ENCODE measurements at regions not wholly inside any gene's neighbourhood (a gene's known extent, or its start where the extent isn't known, plus 50 kb on each side); places are given as distances from the start of the nearest gene placed in this dataset.
A peak's percentile ranks its signal among the peaks of the same experiment; 100 is the strongest.

DNA sequence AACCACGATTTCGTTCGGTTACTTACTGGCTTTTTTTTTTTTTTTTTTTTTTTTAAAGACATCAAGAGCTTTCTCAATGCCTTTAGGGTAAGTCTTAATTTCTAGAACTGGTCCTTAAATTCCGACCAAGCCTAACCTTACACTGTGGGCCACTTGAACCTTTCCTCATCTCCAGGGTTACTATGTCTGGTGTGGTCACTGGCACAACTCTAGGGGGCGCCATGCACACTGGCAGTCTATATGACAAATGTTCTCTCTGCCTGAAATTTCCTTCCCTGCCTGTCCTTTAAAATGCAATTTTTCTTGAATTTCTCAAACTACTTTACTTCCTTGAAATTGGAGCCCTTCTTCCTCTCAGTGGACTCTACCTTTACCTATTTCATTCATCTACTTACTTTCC is 227.4 kb downstream of the KLF5 start:
- ATAC-seq (no peak), DNase-seq (no peak)
- 87% methylated on average over 5 of the region's 5 CpGs for WGBS
- H3K9me3 ChIP-seq (ENCODE audit: control insufficient read depth, low read length) = no peaks in the 10 kb centered on the region
- no peak overlapping the region for H3K27ac ChIP-seq (ENCODE audit: low read length)
- intact Hi-C loops (cut with DNase I) = no loop called here
- no peaks in the 10 kb centered on the region for H3K27me3 ChIP-seq (ENCODE audit: control insufficient read depth, insufficient read depth)
- H3K4me3 ChIP-seq (ENCODE audit: low read length) = no peak overlapping the region
- no peaks in the 10 kb centered on the region for H3K4me1 ChIP-seq (ENCODE audit: control insufficient read depth, insufficient read depth, low read length)

DNA sequence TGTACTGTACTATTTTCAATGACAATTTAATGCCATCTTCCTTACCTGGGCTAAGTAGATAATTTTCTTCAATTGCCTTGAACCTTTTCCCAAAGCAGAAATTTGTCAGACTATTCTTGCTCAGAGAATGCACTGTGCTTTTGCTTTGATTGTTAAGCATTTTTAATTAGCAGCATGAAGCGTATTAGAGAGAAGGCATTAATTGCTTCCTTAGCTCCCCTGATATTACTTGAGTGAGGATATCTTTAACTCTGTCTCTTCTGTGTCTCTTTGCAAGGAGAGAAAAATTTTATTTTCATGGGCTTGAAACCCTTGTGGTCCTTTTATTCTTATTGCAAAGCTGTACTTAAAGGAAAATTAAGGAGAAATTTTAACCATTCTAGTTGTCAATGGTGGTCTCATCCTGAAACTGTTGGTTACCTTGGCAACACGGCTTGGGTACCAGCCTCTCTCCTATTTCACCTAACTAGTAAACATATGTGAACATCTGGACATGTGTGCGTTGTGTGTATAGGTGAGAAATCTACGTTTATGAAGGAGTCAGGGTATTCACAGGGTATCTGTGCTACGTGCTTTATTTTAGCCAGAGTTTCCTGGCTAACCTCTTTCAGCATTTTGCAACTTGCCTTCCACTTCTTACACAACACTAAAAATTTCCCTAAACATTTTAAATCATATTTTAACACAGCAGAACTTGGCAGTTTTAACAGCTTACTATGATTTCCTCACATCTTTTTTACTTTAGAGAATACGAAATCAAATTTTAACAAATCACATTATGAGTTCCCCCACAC is 225.5 kb downstream of the KLF5 start:
- Histone ChIP-seq H3K9me3 (ENCODE audit: control insufficient read depth, low read length) (no peaks in the 10 kb centered on the region), H3K4me3 (ENCODE audit: low read length) (no peak overlapping the region), H3K4me1 (ENCODE audit: control insufficient read depth, insufficient read depth, low read length) (no peaks in the 10 kb centered on the region), H3K27me3 (ENCODE audit: control insufficient read depth, insufficient read depth) (no peaks in the 10 kb centered on the region), H3K27ac (ENCODE audit: low read length) (no peak overlapping the region)
- 76% methylated on average over 6 of the region's 6 CpGs for WGBS
- intact Hi-C loops (cut with DNase I) = no loop called here
- DNase-seq = no peak
- no peak for ATAC-seq

- H3K4me1 ChIP-seq (ENCODE audit: control insufficient read depth, insufficient read depth, low read length) = no peaks in the 10 kb centered on the region
- no peak overlapping the region for H3K4me3 ChIP-seq (ENCODE audit: low read length)
- DNase-seq = no peak
- no peak for ATAC-seq
- WGBS = 70% methylated on average over 6 of the region's 6 CpGs
- H3K27me3 ChIP-seq (ENCODE audit: control insufficient read depth, insufficient read depth) = no peaks in the 10 kb centered on the region
- no peak overlapping the region for H3K27ac ChIP-seq (ENCODE audit: low read length)
- H3K9me3 ChIP-seq (ENCODE audit: control insufficient read depth, low read length) = no peaks in the 10 kb centered on the region
- intact Hi-C loops (cut with DNase I) = no loop called here
Measured at GRCh38 chr13:73283636-73284035, 224.8 kb downstream of the KLF5 start.

DNA sequence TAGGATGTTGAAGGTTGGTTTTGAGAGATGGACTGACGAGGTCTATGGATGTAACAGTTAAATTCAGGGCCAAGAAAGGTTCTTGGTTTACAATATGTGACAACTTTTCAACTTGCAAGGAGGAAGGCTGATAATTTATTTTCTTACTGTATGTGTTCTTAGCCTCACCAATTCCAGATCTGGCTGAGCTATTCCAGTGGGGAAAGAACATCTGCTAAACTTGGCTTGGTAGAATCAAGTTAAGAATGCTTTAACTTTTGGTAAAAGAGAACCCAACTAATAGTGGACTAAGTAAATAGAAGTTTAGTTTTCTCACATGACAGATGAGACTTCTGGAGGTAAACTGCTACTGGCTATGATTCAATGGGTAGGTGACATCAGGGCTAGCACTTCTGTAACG is 222.9 kb downstream of the KLF5 start:
- Histone ChIP-seq H3K27ac (ENCODE audit: low read length) (no peak overlapping the region), H3K4me3 (ENCODE audit: low read length) (no peak overlapping the region), H3K4me1 (ENCODE audit: control insufficient read depth, insufficient read depth, low read length) (no peaks in the 10 kb centered on the region), H3K27me3 (ENCODE audit: control insufficient read depth, insufficient read depth) (no peaks in the 10 kb centered on the region), H3K9me3 (ENCODE audit: control insufficient read depth, low read length) (no peaks in the 10 kb centered on the region)
- WGBS = 71% methylated on average over 2 of the region's 2 CpGs
- ATAC-seq (no peak), DNase-seq (no peak)
- intact Hi-C loops (cut with DNase I) = no loop called here

GRCh38 chr13:73278186-73278585 is 219.4 kb downstream of the KLF5 start:
- 95% methylated on average over 1 of the region's 1 CpG for WGBS
- intact Hi-C loops (cut with DNase I) = no loop called here

GRCh38 chr13:73275163-73275562 is 216.4 kb downstream of the KLF5 start:
- no peak for DNase-seq
- 89% methylated on average over 3 of the region's 3 CpGs for WGBS
- intact Hi-C loops (cut with DNase I) = no loop called here
- no peak overlapping the region for H3K27ac ChIP-seq (ENCODE audit: low read length)
- ATAC-seq = no peak
- H3K9me3 ChIP-seq (ENCODE audit: control insufficient read depth, low read length) = no peaks in the 10 kb centered on the region
- H3K4me1 ChIP-seq (ENCODE audit: control insufficient read depth, insufficient read depth, low read length) = no peaks in the 10 kb centered on the region
- H3K27me3 ChIP-seq (ENCODE audit: control insufficient read depth, insufficient read depth) = no peaks in the 10 kb centered on the region
- no peak overlapping the region for H3K4me3 ChIP-seq (ENCODE audit: low read length)

More at GRCh38 chr13:73278186-73278585, 219.4 kb downstream of the KLF5 start:
- H3K27ac ChIP-seq (ENCODE audit: low read length) = no peak overlapping the region
- DNase-seq = no peak
- H3K4me1 ChIP-seq (ENCODE audit: control insufficient read depth, insufficient read depth, low read length) = no peaks in the 10 kb centered on the region
- H3K4me3 ChIP-seq (ENCODE audit: low read length) = no peak overlapping the region
- H3K9me3 ChIP-seq (ENCODE audit: control insufficient read depth, low read length) = no peaks in the 10 kb centered on the region
- no peak for ATAC-seq
- no peaks in the 10 kb centered on the region for H3K27me3 ChIP-seq (ENCODE audit: control insufficient read depth, insufficient read depth)

GRCh38 chr13:73274147-73274546 is 215.3 kb downstream of the KLF5 start:
- Histone ChIP-seq H3K4me3 (ENCODE audit: low read length) (no peak overlapping the region), H3K27ac (ENCODE audit: low read length) (no peak overlapping the region), H3K4me1 (ENCODE audit: control insufficient read depth, insufficient read depth, low read length) (no peaks in the 10 kb centered on the region), H3K9me3 (ENCODE audit: control insufficient read depth, low read length) (no peaks in the 10 kb centered on the region), H3K27me3 (ENCODE audit: control insufficient read depth, insufficient read depth) (no peaks in the 10 kb centered on the region)
- ATAC-seq (no peak), DNase-seq (no peak)
- WGBS = 38% methylated on average over 2 of the region's 2 CpGs
- intact Hi-C loops (cut with DNase I) = no loop called here

GRCh38 chr13:73273745-73274144 is 214.9 kb downstream of the KLF5 start:
- 57% methylated on average over 5 of the region's 5 CpGs for WGBS
- Histone ChIP-seq H3K4me1 (ENCODE audit: control insufficient read depth, insufficient read depth, low read length) (no peaks in the 10 kb centered on the region), H3K9me3 (ENCODE audit: control insufficient read depth, low read length) (no peaks in the 10 kb centered on the region), H3K27me3 (ENCODE audit: control insufficient read depth, insufficient read depth) (no peaks in the 10 kb centered on the region), H3K27ac (ENCODE audit: low read length) (no peak overlapping the region), H3K4me3 (ENCODE audit: low read length) (no peak overlapping the region)
- DNase-seq (no peak), ATAC-seq (peak in 1 of 2 donors; percentile 48)
- intact Hi-C loops (cut with DNase I) = no loop called here

DNA sequence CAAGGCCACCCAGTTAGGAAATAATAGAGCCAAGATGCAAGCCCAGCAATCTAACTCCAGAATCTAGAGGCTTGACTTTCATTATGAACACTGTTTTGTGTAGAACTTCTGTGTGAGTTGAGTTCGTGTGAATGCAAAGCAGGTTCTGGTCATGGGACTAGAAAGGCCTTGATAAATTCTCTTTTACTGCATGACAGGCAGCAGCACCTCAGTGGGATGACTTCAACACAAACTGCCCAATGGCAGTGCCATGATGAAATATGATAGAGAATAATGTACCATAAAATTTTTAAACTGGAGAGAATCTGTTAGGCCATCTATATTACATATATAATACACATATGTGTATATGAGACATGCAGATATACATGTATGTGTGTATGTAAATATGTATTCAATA is 214.5 kb downstream of the KLF5 start:
- ATAC-seq = no peak
- no peak for DNase-seq
- 54% methylated on average over 1 of the region's 1 CpG for WGBS
- intact Hi-C loops (cut with DNase I) = no loop called here
- no peaks in the 10 kb centered on the region for H3K4me1 ChIP-seq (ENCODE audit: control insufficient read depth, insufficient read depth, low read length)
- H3K9me3 ChIP-seq (ENCODE audit: control insufficient read depth, low read length) = no peaks in the 10 kb centered on the region
- no peaks in the 10 kb centered on the region for H3K27me3 ChIP-seq (ENCODE audit: control insufficient read depth, insufficient read depth)
- no peak overlapping the region for H3K4me3 ChIP-seq (ENCODE audit: low read length)
- H3K27ac ChIP-seq (ENCODE audit: low read length) = no peak overlapping the region

DNA sequence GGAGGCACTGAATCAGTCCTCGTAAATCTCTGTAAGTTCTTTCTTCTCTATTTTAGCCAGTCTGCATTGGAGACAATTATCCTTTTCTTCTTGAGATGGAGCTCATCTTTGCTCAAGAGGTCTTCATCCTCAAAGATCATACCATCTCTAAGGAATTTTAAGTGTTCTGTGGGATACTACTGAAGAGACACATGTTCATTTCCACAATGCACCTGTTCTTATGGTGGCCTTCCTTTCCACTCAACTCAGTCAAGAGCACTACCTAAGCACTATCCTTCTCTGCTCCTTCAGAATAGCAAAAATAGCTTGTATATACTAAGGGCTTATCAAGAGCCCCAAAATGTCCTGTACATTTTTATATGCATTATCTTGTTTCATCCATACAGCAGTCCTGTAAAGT is 214.0 kb downstream of the KLF5 start:
- ATAC-seq (no peak), DNase-seq (no peak)
- H3K4me3 ChIP-seq (ENCODE audit: low read length) = no peak overlapping the region
- no peaks in the 10 kb centered on the region for H3K27me3 ChIP-seq (ENCODE audit: control insufficient read depth, insufficient read depth)
- 83% methylated on average over 1 of the region's 1 CpG for WGBS
- H3K27ac ChIP-seq (ENCODE audit: low read length) = no peak overlapping the region
- H3K4me1 ChIP-seq (ENCODE audit: control insufficient read depth, insufficient read depth, low read length) = no peaks in the 10 kb centered on the region
- H3K9me3 ChIP-seq (ENCODE audit: control insufficient read depth, low read length) = no peaks in the 10 kb centered on the region
- intact Hi-C loops (cut with DNase I) = no loop called here

DNA sequence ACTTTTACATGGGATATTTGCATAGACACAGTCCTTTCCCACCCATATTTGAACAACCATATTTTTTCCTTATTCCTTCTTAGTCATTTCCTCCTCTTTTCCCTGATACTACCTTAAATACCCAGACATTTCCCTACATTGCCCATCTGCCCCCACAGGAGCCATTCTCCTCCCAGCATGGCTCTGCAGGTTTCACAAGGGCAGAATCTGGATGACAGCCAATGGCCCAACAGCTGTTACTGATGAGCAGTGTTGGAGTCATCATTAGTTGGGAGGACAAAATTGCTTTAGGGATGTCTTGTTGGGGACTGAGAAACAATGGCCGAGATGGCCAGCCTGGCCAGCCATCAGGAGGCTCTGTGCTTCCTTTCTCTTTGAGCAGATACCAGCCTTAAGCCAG is 209.5 kb downstream of the KLF5 start:
- Histone ChIP-seq H3K4me1 (ENCODE audit: control insufficient read depth, insufficient read depth, low read length) (no peaks in the 10 kb centered on the region), H3K27ac (ENCODE audit: low read length) (no peak overlapping the region), H3K4me3 (ENCODE audit: low read length) (no peak overlapping the region), H3K27me3 (ENCODE audit: control insufficient read depth, insufficient read depth) (no peaks in the 10 kb centered on the region), H3K9me3 (ENCODE audit: control insufficient read depth, low read length) (no peaks in the 10 kb centered on the region)
- intact Hi-C loops (cut with DNase I) = no loop called here
- DNase-seq = peak in 1 of 3 donors; percentile 38
- ATAC-seq = no peak
- WGBS = 83% methylated on average over 1 of the region's 1 CpG

All from right cardiac atrium (tissue), 5 donors.